ENCODE measurements at regions not wholly inside any gene's neighbourhood (a gene's known extent, or its start where the extent isn't known, plus 50 kb on each side); places are given as distances from the start of the nearest gene placed in this dataset.

GRCh38 chr9:8155706-8156105, 356.1 kb upstream of the DMAC1 start:
- no peak for TF ChIP-seq CTCF (IDR thresholded peaks at IDR 0.05)
- no peak for TF ChIP-seq EZH2 (IDR thresholded peaks at IDR 0.05)
- TF ChIP-seq EZH2phosphoT487 (IDR thresholded peaks at IDR 0.05): no peak
